ENCODE measurements at regions not wholly inside any gene's neighbourhood (a gene's known extent, or its start where the extent isn't known, plus 50 kb on each side); places are given as distances from the start of the nearest gene placed in this dataset.
"Not testable (repeated sequence)": the region's sequence is repeated elsewhere in the genome, so short reads cannot be mapped to it uniquely, and the experiment has no call there.

DNA sequence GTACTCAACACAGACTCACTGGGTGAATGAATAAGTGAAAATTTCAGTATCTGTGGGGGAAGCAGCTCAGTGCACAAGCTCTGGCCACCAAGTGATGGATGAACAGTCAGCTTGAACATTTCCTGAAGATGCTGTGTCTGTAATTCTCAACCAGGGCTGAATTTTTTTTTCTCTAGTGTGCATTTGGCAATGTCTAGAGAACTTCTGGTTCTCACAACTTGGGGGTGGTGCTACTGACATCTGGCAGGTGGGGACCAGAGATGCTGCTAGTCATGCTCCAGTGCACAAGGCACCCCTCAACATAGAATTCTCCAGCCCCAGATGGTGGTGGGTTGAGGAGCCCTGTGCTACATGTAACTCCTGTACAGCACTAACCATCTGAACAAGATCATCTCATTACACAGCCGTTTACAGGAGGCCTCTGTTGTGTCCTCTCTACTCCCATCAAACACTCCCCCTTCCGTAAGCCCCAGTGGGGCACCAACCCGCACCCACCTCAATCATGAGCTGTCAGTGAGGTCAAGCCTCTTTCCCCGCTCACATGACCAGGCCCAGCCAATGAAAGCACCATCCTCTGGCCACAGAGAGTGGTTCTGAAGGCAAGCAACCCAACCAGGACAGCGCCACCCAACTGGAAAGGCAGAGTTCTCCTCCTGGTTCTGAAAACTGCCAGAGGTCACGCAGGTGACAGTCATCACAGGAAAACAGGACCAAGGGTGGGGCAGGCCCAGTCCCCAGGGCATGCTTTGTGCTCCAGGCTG, 103.9 kb upstream of the PMEPA1 start:
- H3K9me3 ChIP-seq (ENCODE audit: insufficient read depth, low read length): no peaks in the 10 kb centered on the region
- no peaks in the 10 kb centered on the region for H4K20me1 ChIP-seq (ENCODE audit: low read depth, low read length)
- H3K9me2 ChIP-seq (replicated peaks; ENCODE audit: insufficient read depth, low read length): no peaks in the 10 kb centered on the region
- no peak overlapping the region for H2AFZ ChIP-seq (ENCODE audit: low read depth, low read length, severe bottlenecking)
- H3K4me2 ChIP-seq (ENCODE audit: low read depth, low read length, poor library complexity, severe bottlenecking): peak overlapping the region; percentile 1
- H3K9ac ChIP-seq (ENCODE audit: low read length): no peak overlapping the region
- H3F3A ChIP-seq (ENCODE audit: insufficient read depth): no peaks in the 10 kb centered on the region
- H3K27me3 ChIP-seq (ENCODE audit: low read length): no peaks in the 10 kb centered on the region
- no peak overlapping the region for H3K4me3 ChIP-seq (ENCODE audit: insufficient read depth, low read length, poor library complexity, severe bottlenecking)
- H3K27ac ChIP-seq (ENCODE audit: low read depth, low read length): peak overlapping the region; percentile 39; the same call in 1 of the 2 replicates
- no peaks in the 10 kb centered on the region for H3K79me2 ChIP-seq (ENCODE audit: insufficient read depth, low read length)
- no peak for TF ChIP-seq EZH2phosphoT487 (conservative IDR thresholded peaks at IDR 0.05; ENCODE audit: low read length)
- TF ChIP-seq, protein P1, sequence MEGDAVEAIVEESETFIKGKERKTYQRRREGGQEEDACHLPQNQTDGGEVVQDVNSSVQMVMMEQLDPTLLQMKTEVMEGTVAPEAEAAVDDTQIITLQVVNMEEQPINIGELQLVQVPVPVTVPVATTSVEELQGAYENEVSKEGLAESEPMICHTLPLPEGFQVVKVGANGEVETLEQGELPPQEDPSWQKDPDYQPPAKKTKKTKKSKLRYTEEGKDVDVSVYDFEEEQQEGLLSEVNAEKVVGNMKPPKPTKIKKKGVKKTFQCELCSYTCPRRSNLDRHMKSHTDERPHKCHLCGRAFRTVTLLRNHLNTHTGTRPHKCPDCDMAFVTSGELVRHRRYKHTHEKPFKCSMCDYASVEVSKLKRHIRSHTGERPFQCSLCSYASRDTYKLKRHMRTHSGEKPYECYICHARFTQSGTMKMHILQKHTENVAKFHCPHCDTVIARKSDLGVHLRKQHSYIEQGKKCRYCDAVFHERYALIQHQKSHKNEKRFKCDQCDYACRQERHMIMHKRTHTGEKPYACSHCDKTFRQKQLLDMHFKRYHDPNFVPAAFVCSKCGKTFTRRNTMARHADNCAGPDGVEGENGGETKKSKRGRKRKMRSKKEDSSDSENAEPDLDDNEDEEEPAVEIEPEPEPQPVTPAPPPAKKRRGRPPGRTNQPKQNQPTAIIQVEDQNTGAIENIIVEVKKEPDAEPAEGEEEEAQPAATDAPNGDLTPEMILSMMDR (IDR thresholded peaks at IDR 0.05; ENCODE audit: insufficient read depth, low read length, poor library complexity, severe bottlenecking): no peak
- no peaks in the 10 kb centered on the region for H3K36me3 ChIP-seq (ENCODE audit: low read length)

DNA sequence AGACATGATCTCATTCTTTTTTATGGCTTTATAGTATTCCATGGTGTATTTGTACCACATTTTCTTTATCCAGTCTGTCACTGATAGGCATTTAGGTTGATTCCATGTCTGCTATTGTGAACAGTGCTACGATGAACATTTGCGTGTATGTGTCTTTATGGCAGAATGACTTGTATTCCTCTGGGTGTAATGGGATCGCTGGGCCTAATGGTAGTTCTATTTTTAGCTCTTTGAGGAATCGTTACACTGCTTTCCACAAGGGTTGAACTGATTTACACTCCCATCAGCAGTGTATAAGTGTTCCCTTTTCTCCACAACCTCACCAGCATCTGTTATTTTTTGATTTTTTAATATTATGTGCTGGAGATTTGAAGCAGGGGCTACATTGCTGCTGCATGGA, 102.8 kb upstream of the PMEPA1 start:
- H3F3A ChIP-seq (ENCODE audit: insufficient read depth); H3K36me3 ChIP-seq (ENCODE audit: low read length); H3K4me2 ChIP-seq (ENCODE audit: low read depth, low read length, poor library complexity, severe bottlenecking); H4K20me1 ChIP-seq (ENCODE audit: low read depth, low read length); H3K9ac ChIP-seq (ENCODE audit: low read length); H3K4me3 ChIP-seq (ENCODE audit: insufficient read depth, low read length, poor library complexity, severe bottlenecking); H2AFZ ChIP-seq (ENCODE audit: low read depth, low read length, severe bottlenecking); H3K27ac ChIP-seq (ENCODE audit: low read depth, low read length); H3K9me3 ChIP-seq (ENCODE audit: insufficient read depth, low read length); H3K27me3 ChIP-seq (ENCODE audit: low read length); H3K79me2 ChIP-seq (ENCODE audit: insufficient read depth, low read length); H3K9me2 ChIP-seq (replicated peaks; ENCODE audit: insufficient read depth, low read length): not testable (repeated sequence)

DNA sequence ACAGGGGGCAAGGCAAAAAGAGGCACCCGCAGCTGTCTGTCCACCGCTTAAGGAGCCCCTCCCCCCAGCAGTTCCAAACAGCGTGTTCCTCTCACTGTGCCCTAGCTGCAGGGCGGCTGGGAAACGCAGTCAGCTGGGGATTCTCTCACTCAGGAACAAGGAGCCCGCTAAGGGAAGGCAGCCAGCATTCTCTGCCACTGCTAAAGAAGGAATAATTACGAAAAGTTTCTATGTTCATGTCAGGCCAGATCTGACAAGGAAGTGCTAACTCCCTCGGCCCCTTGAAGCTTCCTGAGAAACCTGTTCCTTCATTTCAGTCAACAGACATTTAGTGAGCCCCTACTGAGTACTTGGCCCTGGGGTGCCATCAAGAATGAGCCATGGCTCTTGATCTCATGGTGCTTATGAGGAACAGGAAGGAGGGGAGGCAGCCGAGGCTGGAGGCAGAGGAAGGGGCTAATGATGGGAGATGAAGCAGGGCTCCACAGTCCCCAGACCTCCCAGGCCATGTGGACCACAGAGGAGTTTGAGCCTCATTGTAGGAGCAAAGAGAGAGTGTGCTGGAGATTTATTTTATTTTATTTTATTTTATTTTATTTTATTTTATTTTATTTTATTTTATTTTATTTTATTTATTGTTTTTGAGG, 101.7 kb upstream of the PMEPA1 start:
- no peaks in the 10 kb centered on the region for H3K27me3 ChIP-seq (ENCODE audit: low read length)
- no peaks in the 10 kb centered on the region for H3F3A ChIP-seq (ENCODE audit: insufficient read depth)
- no peaks in the 10 kb centered on the region for H3K9me3 ChIP-seq (ENCODE audit: insufficient read depth, low read length)
- H3K4me2 ChIP-seq (ENCODE audit: low read depth, low read length, poor library complexity, severe bottlenecking): no peak overlapping the region
- TF ChIP-seq EZH2phosphoT487 (conservative IDR thresholded peaks at IDR 0.05; ENCODE audit: low read length): no peak
- TF ChIP-seq, protein P1 (IDR thresholded peaks at IDR 0.05; ENCODE audit: insufficient read depth, low read length, poor library complexity, severe bottlenecking): no peak
- no peaks in the 10 kb centered on the region for H3K79me2 ChIP-seq (ENCODE audit: insufficient read depth, low read length)
- H3K4me3 ChIP-seq (ENCODE audit: insufficient read depth, low read length, poor library complexity, severe bottlenecking): no peak overlapping the region
- no peaks in the 10 kb centered on the region for H3K36me3 ChIP-seq (ENCODE audit: low read length)
- no peak overlapping the region for H3K9ac ChIP-seq (ENCODE audit: low read length)
- H3K27ac ChIP-seq (ENCODE audit: low read depth, low read length): no peak overlapping the region
- no peak overlapping the region for H2AFZ ChIP-seq (ENCODE audit: low read depth, low read length, severe bottlenecking)
- H4K20me1 ChIP-seq (ENCODE audit: low read depth, low read length): no peaks in the 10 kb centered on the region
- H3K9me2 ChIP-seq (replicated peaks; ENCODE audit: insufficient read depth, low read length): no peaks in the 10 kb centered on the region
